Astrocyte (in vitro differentiated cells and primary cell): ENCODE measurements at regions not wholly inside any gene's neighbourhood (a gene's known extent, or its start where the extent isn't known, plus 50 kb on each side); places are given as distances from the start of the nearest gene placed in this dataset.

Source experiments
- CTCF ChIP-seq: IDR thresholded peaks from 2 replicates; pipeline ENCODE4 v1.5.1; 2011; ENCODE audit warnings: low read depth, mild to moderate bottlenecking, inconsistent platforms, low read length, moderate library complexity; ENCODE audit not compliant: insufficient read depth
- EZH2 ChIP-seq: IDR thresholded peaks from 2 replicates; pipeline ENCODE4 v1.6.1; 2012; ENCODE audit warnings: mild to moderate bottlenecking, low read length, inconsistent platforms; ENCODE audit not compliant: insufficient read depth

GRCh38 chr16:7231762-7232161 is 100.9 kb upstream of the RBFOX1 start:
- TF ChIP-seq CTCF, result no peak
- no peak for TF ChIP-seq EZH2
